ENCODE measurements at regions not wholly inside any gene's neighbourhood (a gene's known extent, or its start where the extent isn't known, plus 50 kb on each side); places are given as distances from the start of the nearest gene placed in this dataset.

- TF ChIP-seq CTCF (IDR thresholded peaks at IDR 0.05) (no peak), EP300 (IDR thresholded peaks at IDR 0.05) (no peak)
Observed at GRCh38 chr3:178482981-178483380, 53.3 kb upstream of the KCNMB2 start.
